ENCODE measurements at regions not wholly inside any gene's neighbourhood (a gene's known extent, or its start where the extent isn't known, plus 50 kb on each side); places are given as distances from the start of the nearest gene placed in this dataset.

GRCh38 chr14:97402279-97402678 lies 605.1 kb downstream of the VRK1 start:
- no peak for FAIRE-seq
- no peak for ATAC-seq
- WGBS (ENCODE audit: low lambda C conversion rate): 7% methylated on average over 2 of the region's 2 CpGs
- TF ChIP-seq ISL2 (CRISPR knock-in tag; IDR thresholded peaks at IDR 0.05) (no peak), ZNF101 (CRISPR knock-in tag; IDR thresholded peaks at IDR 0.05; ENCODE audit: borderline replicate concordance, low read depth) (no peak), MEF2D (CRISPR knock-in tag; IDR thresholded peaks at IDR 0.05) (no peak), ZNF335 (CRISPR knock-in tag; IDR thresholded peaks at IDR 0.05) (no peak), SCMH1 (CRISPR knock-in tag; IDR thresholded peaks at IDR 0.05; ENCODE audit: borderline replicate concordance) (no peak), ZNF646 (CRISPR knock-in tag; IDR thresholded peaks at IDR 0.05) (no peak), NFE2L1 (CRISPR knock-in tag; IDR thresholded peaks at IDR 0.05; ENCODE audit: borderline replicate concordance) (no peak), MAZ (IDR thresholded peaks at IDR 0.05; ENCODE audit: borderline replicate concordance, low read depth, low read length) (no peak), MAZ (CRISPR knock-in tag; IDR thresholded peaks at IDR 0.05; ENCODE audit: low read depth) (no peak), SIX1 (CRISPR knock-in tag; IDR thresholded peaks at IDR 0.05; ENCODE audit: borderline replicate concordance) (no peak), THRA (CRISPR knock-in tag; IDR thresholded peaks at IDR 0.05; ENCODE audit: borderline replicate concordance) (no peak), KDM3A (CRISPR knock-in tag; IDR thresholded peaks at IDR 0.05; ENCODE audit: low read depth) (no peak), THYN1 (CRISPR knock-in tag; IDR thresholded peaks at IDR 0.05; ENCODE audit: borderline replicate concordance, low read depth) (no peak), NFIC (IDR thresholded peaks at IDR 0.05; ENCODE audit: low read length) (no peak), TFDP2 (CRISPR knock-in tag; IDR thresholded peaks at IDR 0.05) (no peak), CENPBD1 (CRISPR knock-in tag; IDR thresholded peaks at IDR 0.05; ENCODE audit: borderline replicate concordance, low read depth) (no peak), ZBTB1 (CRISPR knock-in tag; IDR thresholded peaks at IDR 0.05; ENCODE audit: borderline replicate concordance) (no peak)

More at GRCh38 chr14:97402279-97402678, 605.1 kb downstream of the VRK1 start:
- BruUV-seq (replicated peaks): no TSS peak
- Histone ChIP-seq H3K4me3 (replicated peaks in 1 of 3; ENCODE audit: insufficient read depth in 1 of 3, low read depth in 2 of 3, low read length in 3 of 3) (no peak overlapping the region), H3K9me3 (ENCODE audit: low read length) (peaks cover 12% of the 10 kb centered on the region; the same call in 1 of the 2 replicates), H3K4me1 (ENCODE audit: insufficient read depth, low read length) (no peaks in the 10 kb centered on the region), H3K36me3 (replicated peaks in 1 of 2; ENCODE audit: control insufficient read depth in 1 of 2, insufficient read depth in 2 of 2, low read length in 2 of 2) (no peaks in the 10 kb centered on the region), H2AFZ (ENCODE audit: low read length) (no peak overlapping the region), H3K4me2 (ENCODE audit: low read depth, low read length) (no peak overlapping the region), H3K27ac (ENCODE audit: extremely low read length, insufficient read depth, low read length) (no peak overlapping the region), H4K20me1 (ENCODE audit: insufficient read depth, low read length) (no peaks in the 10 kb centered on the region), H3K79me2 (ENCODE audit: insufficient read depth, low read length) (no peaks in the 10 kb centered on the region), H3K27me3 (ENCODE audit: control insufficient read depth in 1 of 2, insufficient read depth in 2 of 2, low read length in 2 of 2) (no peaks in the 10 kb centered on the region), H3K9ac (ENCODE audit: insufficient read depth, low read depth, low read length) (no peak overlapping the region)
- POLR2A ChIA-PET: no interaction called here
- no peak for DNase-seq (ENCODE audit: low spot score)
- in situ Hi-C loops (cut with HindIII; ENCODE audit: extremely low pct_ligation_motif_present, low pct_unique_long_range_greater_than_20kb): no loop called here
- CTCF ChIA-PET (ENCODE audit: low intra/inter-chr PET ratio, low total read pairs): no interaction called here
- intact Hi-C loops (cut with micrococcal nuclease; ENCODE audit: unreplicated experiment): no loop called here

All from HepG2 (cell line).